ENCODE measurements at regions not wholly inside any gene's neighbourhood (a gene's known extent, or its start where the extent isn't known, plus 50 kb on each side); places are given as distances from the start of the nearest gene placed in this dataset.

- Histone ChIP-seq H3K4me1 (no peaks in the 10 kb centered on the region), H3K27ac (no peak overlapping the region), H3K4me3 (no peak overlapping the region), H3K36me3 (no peaks in the 10 kb centered on the region), H3K9me3 (no peaks in the 10 kb centered on the region), H3K27me3 (peaks cover 0 to 6% (median 4%) of the 10 kb centered on the region in 3 donors)
- no peak for DNase-seq
- no peak for ATAC-seq
- in situ Hi-C loops (cut with MboI; ENCODE audit: low sequenced_read_pairs in 4 of 4): no loop called here
- intact Hi-C loops (cut with DNase I; ENCODE audit: low total_unique reads): no loop called here
- no peak for TF ChIP-seq POLR2A (IDR thresholded peaks at IDR 0.05)
Measured at GRCh38 chr20:24782301-24782700, 166.8 kb upstream of the CST7 start.

- H3K27me3 ChIP-seq: peaks cover 0 to 6% (median 4%) of the 10 kb centered on the region in 3 donors
- no peaks in the 10 kb centered on the region for H3K9me3 ChIP-seq
- no peak for DNase-seq
- no peak for ATAC-seq
- H3K4me1 ChIP-seq: no peaks in the 10 kb centered on the region
- H3K27ac ChIP-seq: no peak overlapping the region
- TF ChIP-seq POLR2A (IDR thresholded peaks at IDR 0.05): no peak
- TF ChIP-seq, protein P1, sequence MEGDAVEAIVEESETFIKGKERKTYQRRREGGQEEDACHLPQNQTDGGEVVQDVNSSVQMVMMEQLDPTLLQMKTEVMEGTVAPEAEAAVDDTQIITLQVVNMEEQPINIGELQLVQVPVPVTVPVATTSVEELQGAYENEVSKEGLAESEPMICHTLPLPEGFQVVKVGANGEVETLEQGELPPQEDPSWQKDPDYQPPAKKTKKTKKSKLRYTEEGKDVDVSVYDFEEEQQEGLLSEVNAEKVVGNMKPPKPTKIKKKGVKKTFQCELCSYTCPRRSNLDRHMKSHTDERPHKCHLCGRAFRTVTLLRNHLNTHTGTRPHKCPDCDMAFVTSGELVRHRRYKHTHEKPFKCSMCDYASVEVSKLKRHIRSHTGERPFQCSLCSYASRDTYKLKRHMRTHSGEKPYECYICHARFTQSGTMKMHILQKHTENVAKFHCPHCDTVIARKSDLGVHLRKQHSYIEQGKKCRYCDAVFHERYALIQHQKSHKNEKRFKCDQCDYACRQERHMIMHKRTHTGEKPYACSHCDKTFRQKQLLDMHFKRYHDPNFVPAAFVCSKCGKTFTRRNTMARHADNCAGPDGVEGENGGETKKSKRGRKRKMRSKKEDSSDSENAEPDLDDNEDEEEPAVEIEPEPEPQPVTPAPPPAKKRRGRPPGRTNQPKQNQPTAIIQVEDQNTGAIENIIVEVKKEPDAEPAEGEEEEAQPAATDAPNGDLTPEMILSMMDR (IDR thresholded peaks at IDR 0.05 in 4 of 5, conservative IDR thresholded peaks at IDR 0.05 in 1 of 5): no peak
- no peaks in the 10 kb centered on the region for H3K36me3 ChIP-seq
- in situ Hi-C loops (cut with MboI; ENCODE audit: low sequenced_read_pairs in 4 of 4): no loop called here
- no peak overlapping the region for H3K4me3 ChIP-seq
- intact Hi-C loops (cut with DNase I; ENCODE audit: low total_unique reads): no loop called here
Measured at GRCh38 chr20:24782801-24783630, 166.1 kb upstream of the CST7 start.

DNA sequence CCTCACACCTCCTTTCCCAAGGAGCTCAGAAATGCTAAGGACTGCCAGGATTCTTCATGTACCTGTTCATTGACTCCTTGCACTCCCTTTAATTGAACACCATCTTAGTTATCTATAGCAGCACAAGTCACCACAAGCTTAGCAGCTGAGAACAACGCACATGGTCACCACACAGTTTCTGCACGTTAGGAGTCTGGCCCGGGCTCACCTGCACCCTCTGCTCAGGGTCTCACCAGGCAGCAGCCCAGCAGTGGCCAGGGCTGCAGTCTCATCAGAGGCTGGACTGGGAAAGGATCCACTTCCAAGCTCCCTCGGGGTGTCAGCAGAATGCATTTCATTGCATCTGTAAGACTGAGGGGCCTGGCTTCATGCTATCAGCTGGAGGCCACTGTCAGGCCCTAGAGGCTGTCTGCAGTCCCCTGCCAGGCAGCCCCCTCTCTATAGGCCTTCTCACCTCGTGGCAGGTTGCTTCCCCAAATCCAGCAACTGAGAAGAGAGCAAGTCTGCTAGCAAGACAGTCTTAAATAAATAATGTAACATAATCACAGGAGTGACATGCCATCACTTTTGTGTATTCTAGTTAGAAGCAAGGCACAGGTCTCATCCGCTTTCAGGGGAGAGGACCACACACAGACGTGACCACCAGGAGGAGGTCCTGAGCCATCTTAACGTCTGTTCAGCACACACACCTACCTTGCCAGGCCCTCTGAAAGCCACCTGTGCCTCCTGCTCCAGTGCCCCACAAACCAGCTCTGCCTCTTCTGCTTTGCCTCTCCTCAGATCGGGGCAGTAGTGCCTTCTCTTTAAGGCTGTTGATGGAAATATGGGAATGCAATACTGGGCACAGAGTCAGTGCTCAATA lies 165.2 kb upstream of the CST7 start:
- H3K4me3 ChIP-seq: no peak overlapping the region
- H3K4me1 ChIP-seq: no peaks in the 10 kb centered on the region
- no peak for TF ChIP-seq POLR2A (IDR thresholded peaks at IDR 0.05)
- TF ChIP-seq, protein P1 (IDR thresholded peaks at IDR 0.05 in 4 of 5, conservative IDR thresholded peaks at IDR 0.05 in 1 of 5): no peak
- intact Hi-C loops (cut with DNase I; ENCODE audit: low total_unique reads): no loop called here
- no peaks in the 10 kb centered on the region for H3K36me3 ChIP-seq
- H3K27ac ChIP-seq: no peak overlapping the region
- peaks cover 0 to 6% (median 4%) of the 10 kb centered on the region in 3 donors for H3K27me3 ChIP-seq
- no peaks in the 10 kb centered on the region for H3K9me3 ChIP-seq
- no peak for DNase-seq
- no peak for ATAC-seq
- in situ Hi-C loops (cut with MboI; ENCODE audit: low sequenced_read_pairs in 4 of 4): no loop called here

GRCh38 chr20:24784607-24785006 lies 164.5 kb upstream of the CST7 start:
- peaks cover 0 to 6% (median 4%) of the 10 kb centered on the region in 3 donors for H3K27me3 ChIP-seq

More at GRCh38 chr20:24784607-24785006, 164.5 kb upstream of the CST7 start:
- no peaks in the 10 kb centered on the region for H3K4me1 ChIP-seq
- no peaks in the 10 kb centered on the region for H3K36me3 ChIP-seq
- intact Hi-C loops (cut with DNase I; ENCODE audit: low total_unique reads) (no loop called here), in situ Hi-C loops (cut with MboI; ENCODE audit: low sequenced_read_pairs in 4 of 4) (no loop called here)
- DNase-seq: no peak
- H3K9me3 ChIP-seq: no peaks in the 10 kb centered on the region
- H3K27ac ChIP-seq: no peak overlapping the region
- H3K4me3 ChIP-seq: no peak overlapping the region
- TF ChIP-seq POLR2A (IDR thresholded peaks at IDR 0.05): no peak
- TF ChIP-seq, protein P1 (IDR thresholded peaks at IDR 0.05 in 4 of 5, conservative IDR thresholded peaks at IDR 0.05 in 1 of 5): no peak
- no peak for ATAC-seq
